Endothelial cell of umbilical vein (primary cell): ENCODE measurements at regions not wholly inside any gene's neighbourhood (a gene's known extent, or its start where the extent isn't known, plus 50 kb on each side); places are given as distances from the start of the nearest gene placed in this dataset.

Source experiments
- BruUV-seq: library from RNA; stranded (reverse); fragments of 400-500 nt; replicated peaks from 2 replicates; lab custom pipeline; 2021; lab: Mats Ljungman, UMichigan
- CTCF ChIA-PET: fragments of 300-600, 350-600 bp; sonication (Branson Sonifier 250); formaldehyde crosslinking; loops from one replicate; lab custom pipeline; 2021; ENCODE audit warnings: antibody characterized with exemption, inconsistent platforms; lab: Charles Lee
- POLR2A ChIA-PET: fragments of 300-600, 350-600 bp; sonication (Branson Sonifier 250); formaldehyde crosslinking; loops from one replicate; lab custom pipeline; 2021; ENCODE audit warnings: antibody characterized with exemption, inconsistent platforms; lab: Charles Lee
- DNase-seq: peaks from one replicate; pipeline ENCODE4 v3.0.0-alpha.2; 2011; ENCODE audit warnings: low read depth, low spot score
- FAIRE-seq: peaks from 2 replicates; lab custom pipeline; 2011; peaks lifted over from hg19 to GRCh38; lab: Jason Lieb, UNC
- H2AFZ ChIP-seq: 2 replicates; pipeline ENCODE4 v1.6.0; 2012; ENCODE audit warnings: low read depth, low read length, control low read depth, inconsistent platforms
- H3K27ac ChIP-seq: 2 replicates; pipeline ENCODE4 v1.5.1; 2011; ENCODE audit warnings: low read depth, mild to moderate bottlenecking, control low read depth, low read length, moderate library complexity; ENCODE audit not compliant: insufficient read depth
- H3K27me3 ChIP-seq, 2 experiments: 2 replicates each; pipeline versions ENCODE4 v1.6.0 to v1.6.1; 2011; ENCODE audit warnings: low read length in 2 of 2, mixed read lengths in 1 of 2; ENCODE audit not compliant: control insufficient read depth in 2 of 2, insufficient read depth in 2 of 2
- H3K36me3 ChIP-seq, 2 experiments: 2 replicates in 1 of 2; 3 replicates in 1 of 2; pipeline ENCODE4 v1.5.1; 2011; ENCODE audit warnings: low read length in 2 of 2, mild to moderate bottlenecking in 1 of 2, moderate library complexity in 1 of 2; ENCODE audit not compliant: control insufficient read depth in 2 of 2, insufficient read depth in 2 of 2; ENCODE audit errors: extremely low read depth in 1 of 2
- H3K4me1 ChIP-seq: 3 replicates; pipeline ENCODE4 v1.5.1; 2011; ENCODE audit warnings: mild to moderate bottlenecking, low read length; ENCODE audit not compliant: control insufficient read depth, insufficient read depth; ENCODE audit errors: extremely low read depth
- H3K4me2 ChIP-seq: 2 replicates; pipeline ENCODE4 v1.6.1; 2011; ENCODE audit warnings: low read length, control low read depth, mixed read lengths; ENCODE audit not compliant: insufficient read depth
- H3K4me3 ChIP-seq, 3 experiments: fragments of 200-600 bp in 1 of 3; sonication (generic), shearing (Covaris generic) in 1 of 3; replicated peaks in 1 of 3; 2 replicates each; pipeline ENCODE4 v1.5.1; 2011 to 2016; ENCODE audit warnings: control low read depth in 3 of 3, low read length in 3 of 3, mild to moderate bottlenecking in 2 of 3, inconsistent platforms in 1 of 3, low read depth in 1 of 3, moderate library complexity in 1 of 3; ENCODE audit not compliant: insufficient read depth in 1 of 3
- H3K79me2 ChIP-seq: 2 replicates; pipeline ENCODE4 v1.6.0; 2012; ENCODE audit warnings: low read length, inconsistent platforms; ENCODE audit not compliant: control insufficient read depth, insufficient read depth
- H3K9ac ChIP-seq: replicated peaks from 2 replicates; pipeline ENCODE3; 2011; ENCODE audit warnings: low read length, control low read depth; ENCODE audit not compliant: insufficient read depth; ENCODE audit errors: extremely low read depth
- H3K9me1 ChIP-seq: replicated peaks from 3 replicates; pipeline ENCODE4 v1.6.0; 2011; ENCODE audit warnings: mild to moderate bottlenecking, low read length; ENCODE audit not compliant: control insufficient read depth, insufficient read depth; ENCODE audit errors: extremely low read depth
- H3K9me3 ChIP-seq: replicated peaks from 2 replicates; pipeline ENCODE4 v1.5.1; 2012; ENCODE audit warnings: low read length, inconsistent platforms; ENCODE audit not compliant: control insufficient read depth, insufficient read depth
- H4K20me1 ChIP-seq: replicated peaks from 2 replicates; pipeline ENCODE3; 2011; ENCODE audit warnings: mild to moderate bottlenecking, low read length; ENCODE audit not compliant: control insufficient read depth, insufficient read depth; ENCODE audit errors: extremely low read depth
- CTCF ChIP-seq, 2 donors: IDR thresholded peaks; 1 replicate in 1 of 2; 2 replicates in 1 of 2; pipeline ENCODE4 v1.5.1; 2011; ENCODE audit warnings: low read length in 2 of 2, mild to moderate bottlenecking in 2 of 2, moderate library complexity in 2 of 2, control low read depth in 1 of 2, inconsistent platforms in 1 of 2, low read depth in 1 of 2; ENCODE audit not compliant: insufficient read depth in 1 of 2; ENCODE audit errors: extremely low read depth in 1 of 2
- EZH2 ChIP-seq: IDR thresholded peaks from 2 replicates; pipeline ENCODE4 v1.6.1; 2012; ENCODE audit warnings: borderline replicate concordance, low read depth, mild to moderate bottlenecking, moderate library complexity, low read length, inconsistent platforms; ENCODE audit not compliant: severe bottlenecking
- FOS ChIP-seq: IDR thresholded peaks from 2 replicates; pipeline ENCODE4 v1.6.1; 2011; ENCODE audit warnings: mild to moderate bottlenecking, low read length, moderate library complexity, borderline replicate concordance; ENCODE audit not compliant: insufficient read depth
- GATA2 ChIP-seq: IDR thresholded peaks from 2 replicates; pipeline ENCODE4 v1.7.0; 2011; ENCODE audit warnings: low read depth, mild to moderate bottlenecking, moderate library complexity, mixed read lengths, low read length; ENCODE audit not compliant: insufficient read length, insufficient read depth
- JUN ChIP-seq: IDR thresholded peaks from 2 replicates; pipeline ENCODE4 v1.6.1; 2011; ENCODE audit warnings: borderline replicate concordance, low read depth; ENCODE audit not compliant: insufficient read length, insufficient read depth
- MAX ChIP-seq: IDR thresholded peaks from 2 replicates; pipeline ENCODE4 v1.6.1; 2011; ENCODE audit not compliant: insufficient read depth, insufficient read length
- MYC ChIP-seq: IDR thresholded peaks from one replicate; pipeline ENCODE4 v1.6.1; 2011; ENCODE audit warnings: mild to moderate bottlenecking, low read depth, low read length
- POLR2A ChIP-seq: IDR thresholded peaks from 2 replicates; pipeline ENCODE4 v1.6.1; 2012; ENCODE audit warnings: low read depth, mild to moderate bottlenecking, control low read depth, low read length
- POLR2AphosphoS5 ChIP-seq: IDR thresholded peaks from 2 replicates; pipeline ENCODE4 v1.6.1; 2012; ENCODE audit warnings: low read depth, mild to moderate bottlenecking, control low read depth, low read length, moderate library complexity; ENCODE audit not compliant: insufficient read depth
- dilution Hi-C: fragments of 300-500 bp; cut with MboI; formaldehyde crosslinking; loops from one replicate; pipeline ENCODE4 v1.15.0; 2019; ENCODE audit warnings: low sequenced_read_pairs; ENCODE audit not compliant: extremely low pct_ligation_motif_present
- intact Hi-C: fragments of 100-400 bp; cut with micrococcal nuclease; formaldehyde crosslinking; loops from one replicate; pipeline ENCODE4 v1.10.0; 2022

GRCh38 chr13:44165889-44166496 lies 207.6 kb upstream of the SERP2 start:
- intact Hi-C loops (no loop called here), dilution Hi-C loops (no loop called here)
- DNase-seq (no peak), FAIRE-seq (no peak)
- Histone ChIP-seq H3K9ac (no peak overlapping the region), H3K27me3 (peaks cover 0 to 6% of the 10 kb centered on the region in 2 experiments), H2AFZ (no peak overlapping the region), H3K4me3 (no peak overlapping the region), H3K36me3 (no peaks in the 10 kb centered on the region), H4K20me1 (no peaks in the 10 kb centered on the region), H3K4me2 (no peak overlapping the region), H3K9me1 (no peaks in the 10 kb centered on the region), H3K9me3 (no peaks in the 10 kb centered on the region), H3K79me2 (no peaks in the 10 kb centered on the region), H3K4me1 (no peaks in the 10 kb centered on the region), H3K27ac (no peak overlapping the region)
- POLR2A ChIA-PET, result interaction anchor here (0.7 kb wide), 1 partner anchor 142 kb away, joined by 4 read pairs; no protein-coding TSS in a partner anchor
- TF ChIP-seq MAX (no peak), POLR2A (no peak), EZH2 (no peak), CTCF (IDR thresholded peaks at IDR 0.05; ENCODE audit: extremely low read depth in 1 of 2, insufficient read depth in 1 of 2, low read depth in 1 of 2, low read length in 2 of 2) (no peak), MYC (no peak), FOS (no peak), GATA2 (no peak), JUN (no peak), POLR2AphosphoS5 (no peak)
- CTCF ChIA-PET, result interaction anchor here (1.1 to 1.2 kb wide), 2 partner anchors 11 to 25 kb away, joined by 3 to 4 read pairs; no protein-coding TSS in a partner anchor
- BruUV-seq, result no TSS peak
